DND-41 (cell line): ENCODE measurements at regions not wholly inside any gene's neighbourhood (a gene's known extent, or its start where the extent isn't known, plus 50 kb on each side); places are given as distances from the start of the nearest gene placed in this dataset.

Source experiments
- CTCF ChIP-seq: IDR thresholded peaks from 2 replicates; pipeline ENCODE4 v1.5.1; 2012; ENCODE audit warnings: borderline replicate concordance, low read length, moderate library complexity, mild to moderate bottlenecking; ENCODE audit not compliant: poor library complexity, severe bottlenecking; ENCODE audit errors: extremely low read depth
- EZH2 ChIP-seq: IDR thresholded peaks from 3 replicates; pipeline ENCODE4 v1.6.1; 2012; ENCODE audit warnings: borderline replicate concordance, low read depth, mild to moderate bottlenecking, moderate library complexity, low read length, inconsistent platforms; ENCODE audit not compliant: severe bottlenecking

- TF ChIP-seq CTCF (no peak), EZH2 (no peak)
Measured at GRCh38 chr9:32011049-32011448, 373.4 kb upstream of the ACO1 start.
